HG03378 (cell line): ENCODE measurements at regions not wholly inside any gene's neighbourhood (a gene's known extent, or its start where the extent isn't known, plus 50 kb on each side); places are given as distances from the start of the nearest gene placed in this dataset.

ENCODE experiments used
- ATAC-seq: cut with Tn5 transposase; IDR thresholded peaks from one replicate; pipeline ENCODE4 v1.9.1; 2021; ENCODE audit warnings: mild to moderate bottlenecking, moderate library complexity; ENCODE audit not compliant: unreplicated experiment

- no peak for ATAC-seq
Measured at GRCh38 chr16:66219491-66219890, 147.0 kb upstream of the CDH5 start.

GRCh38 chr16:66212428-66212827 is 154.1 kb upstream of the CDH5 start:
- no peak for ATAC-seq

GRCh38 chr16:66211651-66212050 is 154.8 kb upstream of the CDH5 start:
- no peak for ATAC-seq

GRCh38 chr16:66207883-66208265 is 158.6 kb upstream of the CDH5 start:
- no peak for ATAC-seq

- no peak for ATAC-seq
Measured at GRCh38 chr16:66207139-66207882, 159.2 kb upstream of the CDH5 start.

- ATAC-seq, result no peak
Measured at GRCh38 chr16:66206363-66206762, 160.1 kb upstream of the CDH5 start.

- ATAC-seq, result no peak
Measured at GRCh38 chr16:66205287-66206231, 160.9 kb upstream of the CDH5 start.

GRCh38 chr16:66204756-66205155 is 161.7 kb upstream of the CDH5 start:
- no peak for ATAC-seq

GRCh38 chr16:66203476-66203875 is 163.0 kb upstream of the CDH5 start:
- ATAC-seq, result no peak

- ATAC-seq, result no peak
Measured at GRCh38 chr16:66199189-66199588, 167.3 kb upstream of the CDH5 start.

- no peak for ATAC-seq
Measured at GRCh38 chr16:66198641-66199040, 167.8 kb upstream of the CDH5 start.

GRCh38 chr16:66197668-66198278 is 168.7 kb upstream of the CDH5 start:
- no peak for ATAC-seq

- ATAC-seq, result no peak
Measured at GRCh38 chr16:66196770-66197169, 169.7 kb upstream of the CDH5 start.

GRCh38 chr16:66194866-66195265 is 171.6 kb upstream of the CDH5 start:
- ATAC-seq, result no peak

GRCh38 chr16:66193543-66194229 is 172.8 kb upstream of the CDH5 start:
- ATAC-seq, result no peak

GRCh38 chr16:66190411-66190810 is 176.1 kb upstream of the CDH5 start:
- ATAC-seq, result no peak

- ATAC-seq, result no peak
Measured at GRCh38 chr16:66189951-66190350, 176.5 kb upstream of the CDH5 start.

- ATAC-seq, result no peak
Measured at GRCh38 chr16:66188917-66189725, 177.4 kb upstream of the CDH5 start.

GRCh38 chr16:66186251-66186785 is 180.2 kb upstream of the CDH5 start:
- ATAC-seq, result no peak

- ATAC-seq, result no peak
Measured at GRCh38 chr16:66182592-66182991, 183.9 kb upstream of the CDH5 start.
